Myocyte (in vitro differentiated cells): ENCODE measurements at regions not wholly inside any gene's neighbourhood (a gene's known extent, or its start where the extent isn't known, plus 50 kb on each side); places are given as distances from the start of the nearest gene placed in this dataset.
A peak's percentile ranks its signal among the peaks of the same experiment; 100 is the strongest.

Source experiments
- DNase-seq: peaks from one replicate; pipeline ENCODE4 v3.0.0-alpha.2; 2012; ENCODE audit warnings: low read depth

DNA sequence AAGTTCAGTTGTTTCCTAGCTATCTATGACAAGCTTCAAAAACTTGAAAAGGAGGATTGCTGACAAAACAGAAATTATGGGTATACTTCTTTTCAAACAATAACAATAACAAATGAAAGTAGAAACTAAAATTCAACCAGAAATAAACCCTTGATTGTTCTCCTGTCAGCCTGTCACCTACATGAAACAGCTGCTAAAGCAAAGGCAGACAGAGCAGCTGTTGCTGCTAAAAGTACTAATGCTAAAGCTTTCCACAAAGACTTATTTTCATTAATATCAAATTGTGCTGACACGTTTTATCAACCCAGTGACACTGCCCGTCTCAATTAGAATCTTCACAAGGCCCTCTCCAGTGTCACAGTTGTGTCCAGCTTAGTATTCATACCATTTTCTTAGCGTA is 533.2 kb upstream of the GBE1 start:
- DNase-seq = peak; percentile 15

DNA sequence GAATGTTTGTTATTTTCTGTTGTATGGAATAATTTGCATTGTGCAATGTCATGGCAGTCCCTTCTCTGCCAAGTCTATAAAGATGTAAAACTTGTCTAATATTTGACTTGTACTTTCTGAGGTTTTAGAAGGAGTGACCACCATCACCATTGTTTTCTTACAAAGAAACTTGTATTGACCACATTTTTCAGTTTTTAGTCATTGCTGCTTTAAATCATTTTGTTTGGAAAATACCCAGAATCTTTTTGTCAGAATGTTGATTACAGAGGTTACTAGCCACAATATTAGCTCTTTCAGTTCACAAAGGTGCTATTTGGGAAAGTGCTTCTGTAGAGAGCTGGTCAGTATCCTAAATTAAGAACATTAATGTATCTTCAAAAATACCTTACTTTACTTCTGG is 532.4 kb upstream of the GBE1 start:
- DNase-seq = no peak

DNA sequence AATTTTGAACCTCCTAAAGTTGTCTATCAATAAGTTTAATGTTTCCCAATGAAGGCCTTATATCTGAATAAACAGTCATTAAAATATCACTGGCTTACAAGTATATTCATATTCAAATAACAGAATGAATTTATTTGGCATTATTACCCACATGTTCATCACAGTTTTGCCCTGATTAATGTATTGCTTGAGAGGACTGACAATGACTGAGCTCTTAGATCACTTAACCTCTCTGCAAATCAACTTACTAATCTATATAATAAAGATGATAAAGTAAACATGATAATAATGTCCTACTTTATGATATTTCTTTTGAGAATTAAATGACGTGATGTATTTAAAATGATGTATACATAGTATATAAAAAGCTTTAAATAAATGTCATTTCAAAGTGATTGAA is 532.0 kb upstream of the GBE1 start:
- DNase-seq = no peak

DNA sequence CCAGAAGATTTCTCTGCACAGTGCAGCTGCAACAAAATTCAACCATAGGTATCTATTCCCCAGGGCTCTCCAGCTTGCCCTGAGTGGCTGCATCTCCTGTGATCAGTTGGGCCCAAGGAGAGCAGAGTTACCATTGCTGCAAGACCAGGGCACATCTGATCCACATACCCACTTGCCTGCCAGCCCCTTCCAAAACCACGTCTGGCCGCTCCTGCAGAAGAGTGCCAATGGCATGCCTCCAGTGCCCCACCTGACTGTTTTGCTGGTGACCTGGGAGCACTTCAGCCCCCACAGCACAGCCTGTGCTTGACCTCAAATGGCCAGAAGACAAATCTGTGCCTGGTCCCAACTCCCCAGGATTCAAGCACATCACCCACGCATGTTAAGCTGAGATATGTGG is 526.1 kb upstream of the GBE1 start:
- DNase-seq = no peak

DNA sequence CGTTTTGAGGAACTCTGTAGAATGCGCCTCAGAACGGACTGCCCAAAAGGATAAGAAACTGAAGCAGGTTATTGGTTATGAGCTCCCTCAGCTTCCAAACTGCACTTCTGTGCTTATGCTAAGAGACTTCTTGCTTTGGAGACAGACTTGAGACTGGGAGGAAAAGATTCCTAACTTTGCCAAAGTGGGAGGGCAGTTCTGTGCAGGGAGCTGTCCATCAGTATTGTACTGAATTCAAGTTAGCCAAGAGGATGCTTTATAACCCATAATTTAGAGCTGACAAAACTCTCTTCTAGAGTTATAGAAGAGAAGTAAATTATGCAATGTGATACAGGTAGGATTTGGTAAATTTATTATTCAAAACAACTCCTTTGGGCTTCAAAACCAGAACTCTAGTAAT is 519.8 kb upstream of the GBE1 start:
- no peak for DNase-seq

DNA sequence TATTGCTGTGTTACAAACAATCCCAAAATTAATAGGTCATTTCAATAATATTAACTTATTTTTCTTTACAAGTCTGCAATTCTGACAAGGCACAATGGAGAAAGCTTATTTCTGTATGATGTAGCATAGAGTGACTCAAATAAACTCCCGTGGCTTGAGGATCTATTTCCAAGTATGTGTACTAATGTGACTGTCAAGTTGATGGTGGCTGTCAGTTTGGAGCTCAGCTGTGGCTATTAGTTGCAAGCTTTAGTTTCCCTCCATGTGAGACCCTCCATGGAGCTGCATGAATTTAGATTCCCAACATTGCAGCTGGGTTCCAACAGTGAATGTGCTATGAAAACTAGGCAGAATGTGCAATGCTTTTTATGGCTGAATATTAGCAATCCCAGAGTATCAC is 515.5 kb upstream of the GBE1 start:
- no peak for DNase-seq

DNA sequence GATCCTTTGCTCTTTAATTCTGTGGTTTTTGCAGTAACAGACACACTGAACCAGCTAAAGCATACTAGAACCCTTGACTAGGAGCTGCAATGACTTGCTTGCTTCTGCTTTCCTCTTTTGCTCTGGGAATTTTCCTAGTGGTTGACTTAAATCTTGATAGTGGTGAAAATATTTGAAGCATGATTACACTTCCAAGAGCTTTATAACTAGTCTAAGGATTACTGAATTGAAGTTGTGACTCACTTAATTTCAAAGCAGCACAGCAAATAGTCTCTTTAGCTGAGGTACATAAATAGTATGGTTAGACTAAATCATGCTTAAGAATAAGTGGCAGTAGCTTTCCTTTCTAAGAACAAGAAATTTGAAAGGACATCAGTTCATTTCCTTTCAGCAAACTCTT is 513.5 kb upstream of the GBE1 start:
- no peak for DNase-seq

DNA sequence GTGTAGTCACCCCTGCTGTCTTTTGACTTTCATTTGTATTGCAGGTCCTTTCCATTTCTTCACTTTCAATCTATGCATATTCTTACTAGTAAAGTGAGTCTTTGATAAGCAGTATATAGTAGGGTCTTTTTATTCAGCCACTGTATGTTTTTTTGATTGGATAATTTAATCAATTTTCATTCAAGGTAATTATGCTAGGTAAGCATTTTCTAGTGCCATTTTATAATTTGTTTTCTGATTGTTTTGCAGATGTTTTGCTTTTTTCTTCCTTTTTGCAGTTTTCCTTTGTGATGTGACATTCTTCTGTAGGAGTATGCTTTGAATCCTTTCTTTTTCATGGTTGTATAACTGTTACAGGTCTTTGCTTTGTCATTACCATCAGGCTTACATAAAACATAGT is 504.3 kb upstream of the GBE1 start:
- DNase-seq = no peak

DNA sequence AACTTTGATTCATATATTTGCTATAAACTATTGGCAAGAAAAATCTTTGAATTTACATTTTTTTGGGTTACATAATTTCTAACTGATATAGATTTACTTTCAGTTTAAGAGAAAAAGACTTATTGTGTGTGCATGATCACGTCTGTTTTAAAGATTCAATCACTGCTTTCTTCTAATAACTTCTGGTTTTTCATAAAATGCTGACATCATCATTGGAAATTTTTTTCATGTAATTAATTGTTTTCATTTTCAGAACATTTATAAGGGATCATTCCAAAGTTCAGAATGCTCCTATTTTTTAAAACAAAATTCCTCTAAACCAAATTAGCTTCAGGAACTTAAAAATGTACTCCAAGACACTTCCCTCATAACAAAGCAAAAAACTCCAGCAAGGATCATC is 500.7 kb upstream of the GBE1 start:
- no peak for DNase-seq

DNA sequence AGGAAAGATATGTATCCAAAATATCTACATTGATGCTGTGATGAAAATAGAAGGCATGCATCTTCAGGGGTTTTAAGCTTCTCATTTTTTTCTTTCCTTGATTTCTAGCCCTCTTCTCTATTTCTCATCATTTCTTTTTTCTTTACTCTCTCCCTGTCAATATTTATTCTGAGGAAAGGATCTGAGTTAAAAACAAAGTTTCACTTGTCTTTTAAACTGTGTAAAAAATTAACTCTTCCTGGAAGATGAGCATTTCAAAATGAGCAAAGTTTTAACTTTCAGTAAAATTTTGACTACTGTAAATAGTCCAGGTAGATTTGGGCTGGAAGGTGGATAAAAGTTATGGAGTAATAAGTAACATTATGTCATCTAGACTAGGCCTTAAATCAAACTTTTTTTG is 500.2 kb upstream of the GBE1 start:
- no peak for DNase-seq

DNA sequence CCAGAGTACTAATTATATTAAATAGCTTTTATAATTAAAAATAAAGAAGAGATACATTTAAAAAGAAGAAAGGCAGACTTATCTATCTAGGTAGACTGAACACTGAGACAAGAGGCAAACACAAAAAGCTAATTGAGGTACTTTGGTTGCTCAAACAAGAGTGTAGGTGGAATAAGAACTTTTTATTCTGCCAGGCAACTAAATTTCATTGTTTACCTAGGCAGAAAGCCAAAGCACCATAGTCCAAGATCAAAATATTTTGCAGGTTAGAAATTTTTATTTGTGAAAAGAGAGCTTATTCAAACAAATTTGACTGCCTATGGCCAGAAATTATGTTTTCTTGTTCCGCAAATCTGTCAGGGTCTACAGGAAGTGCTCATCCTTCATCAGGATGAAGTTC is 499.6 kb upstream of the GBE1 start:
- no peak for DNase-seq

DNA sequence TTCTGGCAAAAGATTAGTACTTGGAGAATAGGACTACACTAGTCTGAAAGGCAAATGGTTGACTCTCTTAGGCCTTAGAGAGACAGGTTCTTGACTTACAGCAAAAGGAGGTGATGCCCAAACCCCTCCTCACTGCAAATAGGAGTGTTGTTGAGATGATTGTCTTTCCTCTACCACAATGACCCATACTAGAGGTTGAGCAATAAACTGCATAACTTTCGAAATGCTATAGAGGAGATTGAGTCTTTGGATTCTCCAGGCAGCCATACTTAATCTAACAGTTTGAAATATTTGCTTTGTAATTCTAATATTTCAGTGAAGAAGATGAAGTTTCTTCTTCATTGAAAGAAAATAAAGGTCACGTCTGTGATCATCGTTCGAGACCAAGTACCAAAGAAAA is 498.5 kb upstream of the GBE1 start:
- no peak for DNase-seq

DNA sequence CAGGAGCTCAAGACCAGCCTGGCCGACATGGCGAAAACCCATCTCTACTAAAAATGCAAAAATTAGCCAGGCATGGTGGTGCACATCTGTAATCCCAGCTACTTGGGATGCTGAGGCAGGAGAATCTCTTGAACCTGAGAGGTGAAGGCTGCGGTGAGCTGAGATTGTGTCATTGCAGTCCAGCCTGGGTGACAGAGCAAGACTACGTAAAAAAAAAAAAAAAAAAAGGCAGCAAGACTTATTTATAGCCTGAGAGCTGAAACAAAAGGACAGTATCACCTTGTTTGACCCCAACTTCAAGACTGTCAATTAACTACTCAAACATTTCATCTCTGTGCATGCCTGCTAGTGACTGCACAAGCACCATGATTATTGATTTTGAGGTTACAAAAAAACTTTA is 478.9 kb upstream of the GBE1 start:
- no peak for DNase-seq

DNA sequence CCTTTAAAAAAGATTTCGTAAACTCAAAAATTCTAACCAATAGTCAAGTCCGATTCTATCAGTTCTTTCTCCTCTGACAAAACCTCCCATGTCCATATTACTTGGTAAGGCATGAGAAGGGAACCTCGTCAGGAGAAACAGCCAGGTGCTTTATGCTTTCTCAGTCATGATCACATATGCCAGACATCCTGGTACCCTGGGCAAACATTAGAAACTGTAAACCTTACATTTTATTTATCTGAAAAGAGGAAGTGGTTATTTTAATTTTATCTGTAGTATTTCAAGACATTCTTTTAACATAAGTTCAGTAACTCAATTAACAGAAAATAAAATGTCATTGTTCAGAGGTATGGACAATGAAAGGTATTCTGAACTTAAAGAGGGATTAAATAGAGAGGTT is 474.8 kb upstream of the GBE1 start:
- no peak for DNase-seq

DNA sequence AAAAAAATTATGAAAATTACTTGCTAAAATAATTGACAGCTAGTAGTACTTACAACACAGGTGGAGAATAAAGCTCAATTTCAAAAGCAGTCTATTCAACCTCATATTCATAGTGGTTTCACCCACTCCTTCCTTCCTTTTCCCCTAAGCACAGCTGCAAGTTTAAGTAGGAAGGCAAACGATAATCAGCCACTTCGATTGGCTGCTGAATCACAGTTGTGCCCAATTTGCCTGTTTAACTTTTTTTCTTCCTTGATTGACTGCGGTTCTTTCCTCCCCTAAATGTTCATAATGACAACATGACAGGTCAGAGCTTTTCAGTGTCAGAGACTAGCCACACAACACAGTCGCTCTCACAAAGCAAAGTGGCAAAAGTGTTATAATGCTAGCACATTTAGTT is 468.0 kb upstream of the GBE1 start:
- no peak for DNase-seq

DNA sequence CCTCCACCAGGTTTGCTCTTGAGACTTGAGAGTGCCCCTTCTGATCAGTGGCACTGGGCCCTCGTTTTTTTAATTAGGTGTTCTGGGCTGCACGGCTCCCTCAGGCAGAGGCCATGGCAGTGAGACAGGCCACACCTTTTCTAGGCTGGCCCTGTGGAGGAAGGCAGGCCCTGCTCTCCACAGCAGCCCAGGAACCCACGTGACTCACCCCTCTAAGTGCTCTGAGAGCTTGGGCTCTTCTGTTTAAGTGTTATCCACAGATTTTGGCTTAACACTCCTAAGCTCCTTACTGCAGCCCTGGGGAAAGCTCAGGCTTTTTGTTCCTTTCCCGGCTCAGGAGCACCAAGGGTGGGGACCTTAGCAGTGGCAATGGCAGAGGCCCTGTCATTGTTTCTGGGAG is 463.2 kb upstream of the GBE1 start:
- DNase-seq = no peak

DNA sequence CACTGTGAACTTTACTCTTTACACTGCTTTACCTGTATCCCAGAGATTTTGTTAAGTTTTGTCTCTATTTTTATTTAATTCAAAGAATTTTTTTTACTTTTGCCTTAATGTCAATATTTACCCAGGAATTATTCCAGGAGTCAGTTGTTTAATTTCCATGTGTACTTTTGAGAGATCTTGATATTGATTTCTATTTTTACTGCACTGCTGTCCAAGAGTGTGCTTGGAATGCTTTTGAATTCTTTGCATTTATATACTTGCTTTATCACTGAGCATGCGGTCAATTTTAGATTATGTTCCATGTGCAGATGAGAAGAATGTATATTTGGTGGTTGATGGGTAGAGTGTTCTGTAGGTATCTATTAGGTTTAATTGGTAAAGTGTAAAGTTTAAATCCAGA is 461.0 kb upstream of the GBE1 start:
- DNase-seq = no peak

DNA sequence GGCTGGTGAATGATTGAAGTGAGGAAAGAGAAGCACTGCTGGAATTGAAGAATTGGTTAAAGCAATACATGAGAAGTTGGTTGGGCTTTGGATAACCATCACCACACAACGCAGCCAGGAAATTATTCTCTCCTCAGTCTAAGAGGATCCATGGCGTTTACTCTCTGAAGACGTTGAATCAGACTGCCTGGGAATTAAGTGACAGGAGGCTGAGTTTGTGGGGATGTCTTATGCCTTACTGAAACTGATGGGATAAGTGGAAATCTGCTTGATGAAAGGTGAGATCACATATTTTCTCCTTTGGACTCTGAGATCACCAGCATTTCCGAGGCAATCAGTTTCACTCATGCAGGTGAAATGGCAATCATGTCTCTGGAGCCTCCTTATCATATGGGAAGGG is 456.1 kb upstream of the GBE1 start:
- DNase-seq = no peak

DNA sequence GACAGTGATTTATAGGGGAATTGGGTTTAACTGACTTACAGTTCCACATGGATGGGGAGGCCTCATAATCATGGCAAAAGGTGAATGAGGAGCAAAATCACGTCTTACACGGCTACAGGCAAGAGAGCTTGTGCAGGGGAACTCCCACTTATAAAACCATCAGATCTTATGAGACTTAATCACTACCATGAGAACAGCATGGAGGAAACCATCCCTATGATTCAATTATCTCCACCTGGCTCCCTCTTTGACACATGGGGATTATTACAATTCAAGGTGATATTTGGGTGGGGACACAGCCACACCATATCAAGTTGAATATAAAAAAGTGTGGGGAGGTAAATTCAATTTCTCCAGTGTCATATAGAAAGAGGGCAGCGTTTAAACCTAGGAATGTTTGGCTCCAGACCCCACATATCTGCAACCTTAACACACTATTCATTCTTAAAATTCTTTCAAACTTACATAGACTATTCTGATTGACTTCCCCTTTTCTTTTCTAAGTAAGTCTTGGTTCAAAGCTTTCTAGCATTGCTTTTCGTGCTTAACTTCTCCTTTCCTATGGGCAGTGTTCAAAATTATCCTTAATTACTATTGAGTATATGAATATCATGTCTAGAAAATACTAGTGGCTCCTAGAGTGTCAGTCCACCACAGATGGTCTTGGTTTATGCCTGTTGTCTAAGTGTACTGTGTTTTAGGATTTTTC is 446.7 kb upstream of the GBE1 start:
- no peak for DNase-seq

DNA sequence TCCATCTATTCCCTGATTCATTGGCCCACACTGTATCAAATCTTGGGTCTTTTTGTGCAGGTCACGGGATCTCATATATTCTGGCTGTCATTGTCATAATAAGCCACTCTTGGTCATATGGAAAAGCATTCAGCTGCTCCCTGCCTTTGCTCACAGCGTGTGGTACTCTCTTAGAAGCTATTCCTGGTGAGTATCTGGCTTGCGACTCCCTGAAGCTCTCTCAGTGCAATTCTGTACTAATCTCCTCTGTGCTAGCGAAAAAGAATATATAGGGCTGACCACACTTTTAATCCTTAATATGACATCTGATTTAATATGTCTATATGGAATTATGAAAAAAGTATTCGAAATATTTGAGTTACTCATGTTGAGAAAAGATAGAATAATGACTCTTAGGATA is 440.8 kb upstream of the GBE1 start:
- no peak for DNase-seq

DNA sequence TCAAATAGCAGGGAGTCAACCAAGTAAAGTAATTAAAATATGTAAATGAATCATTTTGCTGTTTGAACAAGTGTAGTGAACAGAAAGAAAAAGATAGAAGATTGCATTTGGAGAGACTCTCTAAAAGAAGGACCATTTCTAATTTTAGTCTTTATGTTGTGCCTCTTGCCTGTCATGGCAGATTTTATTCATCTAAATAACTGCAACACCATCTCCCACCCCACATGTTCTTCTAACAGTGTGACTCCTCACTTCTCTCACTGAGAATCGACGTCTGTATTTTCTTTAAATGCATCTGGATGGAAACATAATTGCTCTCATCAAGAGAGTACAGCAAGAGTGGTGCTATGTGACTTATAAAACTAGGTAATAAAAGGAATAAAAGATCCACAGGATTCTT is 439.9 kb upstream of the GBE1 start:
- no peak for DNase-seq

DNA sequence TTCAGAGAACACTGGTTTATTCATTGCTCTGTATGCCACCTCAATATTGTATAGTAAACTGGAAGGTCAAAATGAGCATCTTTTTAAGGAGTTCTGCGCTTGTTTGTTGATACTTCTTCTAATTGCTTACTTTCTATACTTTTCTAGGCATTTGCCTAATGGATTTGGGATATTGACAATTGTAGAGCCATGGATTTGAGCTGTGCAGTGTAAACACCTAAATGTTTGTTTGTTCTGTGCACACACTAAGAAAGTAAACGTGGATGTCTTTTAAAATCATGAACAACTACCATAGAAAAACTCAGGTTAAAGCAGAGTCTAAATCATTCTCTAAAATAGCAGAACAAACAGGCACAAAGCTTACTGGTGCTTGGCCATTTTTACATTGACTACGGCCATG is 436.6 kb upstream of the GBE1 start:
- no peak for DNase-seq

DNA sequence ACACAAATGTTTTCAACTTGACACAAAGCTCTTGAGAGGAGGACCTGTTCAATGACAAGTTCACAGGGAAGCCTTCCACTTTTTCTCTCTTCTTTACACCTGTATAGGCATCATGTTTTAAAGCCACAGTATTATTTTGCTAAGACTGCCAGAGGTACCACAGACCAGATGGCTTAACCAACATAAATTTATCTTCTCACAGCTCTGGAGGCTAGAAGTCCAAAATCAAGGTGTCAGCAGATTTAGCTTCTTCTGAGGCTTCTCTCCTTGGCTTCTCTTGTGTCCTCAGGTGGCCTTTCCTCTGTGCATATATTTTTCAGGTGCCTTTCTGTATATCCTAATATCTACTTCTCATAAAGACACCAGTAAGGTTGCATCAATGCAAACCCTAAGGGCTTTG is 435.2 kb upstream of the GBE1 start:
- DNase-seq = no peak

DNA sequence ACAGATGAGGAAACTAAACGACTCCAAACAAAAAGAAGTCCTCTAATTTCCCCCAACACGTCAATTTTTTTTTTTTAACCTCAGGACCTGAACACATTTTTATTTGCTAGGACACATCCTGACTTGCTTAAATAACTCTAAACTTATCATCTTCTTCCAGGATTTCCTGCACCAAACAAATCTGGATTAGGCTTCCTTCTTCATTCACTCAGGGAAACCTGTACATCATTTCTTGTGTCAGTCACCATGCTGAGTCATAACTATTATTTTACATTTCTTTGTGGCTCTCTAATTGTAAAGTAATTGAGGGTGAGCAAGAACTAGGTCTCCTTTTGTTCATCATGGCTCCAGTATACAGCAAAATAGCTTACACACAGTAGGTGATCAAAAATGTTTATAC is 433.4 kb upstream of the GBE1 start:
- no peak for DNase-seq
